ENCODE measurements at regions not wholly inside any gene's neighbourhood (a gene's known extent, or its start where the extent isn't known, plus 50 kb on each side); places are given as distances from the start of the nearest gene placed in this dataset.
"Not testable (repeated sequence)": the region's sequence is repeated elsewhere in the genome, so short reads cannot be mapped to it uniquely, and the experiment has no call there.

DNA sequence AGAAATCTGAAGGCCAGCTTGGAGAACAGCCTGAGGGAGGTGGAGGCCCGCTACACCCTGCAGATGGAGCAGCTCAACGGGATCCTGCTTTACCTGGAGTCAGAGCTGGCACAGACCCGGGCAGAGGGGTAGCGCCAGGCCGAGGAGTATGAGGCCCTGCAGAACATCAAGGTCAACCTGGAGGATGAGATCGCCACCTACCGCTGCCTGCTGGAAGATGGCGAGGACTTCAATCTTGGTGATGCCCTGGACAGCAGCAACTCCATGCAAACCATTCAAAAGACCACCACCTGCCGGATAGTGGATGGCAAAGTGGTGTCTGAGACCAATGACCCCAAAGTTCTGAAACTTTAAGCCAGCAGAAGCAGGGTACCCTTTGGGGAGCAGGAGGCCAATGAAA lies 318.4 kb downstream of the ZFHX3 start:
- H3K27me3 Mint-ChIP-seq (ENCODE audit: low read depth); DNase-seq; H3K4me3 Mint-ChIP-seq; H3K36me3 Mint-ChIP-seq (ENCODE audit: insufficient read depth); H3K4me1 Mint-ChIP-seq (ENCODE audit: low read depth); ATAC-seq: not testable (repeated sequence)
- H3K9me3 Mint-ChIP-seq: peaks cover 14% of the 10 kb centered on the region

DNA sequence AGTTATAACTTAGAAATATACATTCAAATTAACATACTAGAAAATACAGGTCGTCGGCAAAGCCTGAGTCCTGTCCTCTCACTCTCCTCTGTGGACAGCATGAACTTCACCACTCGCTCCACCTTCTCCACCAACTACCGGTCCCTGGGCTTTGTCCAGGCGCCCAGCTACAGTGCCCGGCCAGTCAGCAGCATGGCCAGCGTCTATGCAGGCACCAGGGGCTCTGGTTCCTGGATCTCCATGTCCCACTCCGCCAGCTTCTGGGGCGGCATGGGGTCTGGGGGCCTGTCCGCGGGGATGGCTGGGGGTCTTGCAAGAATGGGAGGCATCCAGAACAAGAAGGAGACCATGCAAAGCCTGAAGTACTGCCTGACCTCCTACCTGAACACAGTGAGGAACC lies 319.4 kb downstream of the ZFHX3 start:
- H3K27me3 Mint-ChIP-seq (ENCODE audit: low read depth): no peaks in the 10 kb centered on the region
- peaks cover 10% of the 10 kb centered on the region for H3K9me3 Mint-ChIP-seq
- H3K4me3 Mint-ChIP-seq: no peak overlapping the region
- no peaks in the 10 kb centered on the region for H3K36me3 Mint-ChIP-seq (ENCODE audit: insufficient read depth)
- no peak for ATAC-seq
- no peak for DNase-seq
- no peaks in the 10 kb centered on the region for H3K4me1 Mint-ChIP-seq (ENCODE audit: low read depth)

DNA sequence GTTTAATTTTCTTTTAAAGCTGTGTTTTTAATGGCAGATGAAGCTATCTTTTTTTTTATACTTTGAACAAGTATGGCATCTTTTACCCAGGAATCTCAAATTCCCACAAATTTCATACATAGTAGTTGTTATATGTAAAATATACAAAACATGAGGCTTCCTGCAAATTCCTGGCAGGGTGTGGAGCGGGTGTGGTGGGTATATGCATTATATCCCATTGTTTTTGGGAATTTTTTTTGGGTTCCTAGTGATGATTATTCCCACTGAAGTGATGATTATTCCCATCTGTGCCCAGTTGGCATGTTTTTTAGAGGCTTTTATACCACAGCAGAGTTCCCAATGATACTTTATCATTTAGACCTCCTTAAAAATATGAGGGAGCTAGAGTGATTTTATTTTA lies 320.4 kb downstream of the ZFHX3 start:
- Mint-ChIP-seq H3K4me3 (no peak overlapping the region), H3K27me3 (ENCODE audit: low read depth) (no peaks in the 10 kb centered on the region), H3K4me1 (ENCODE audit: low read depth) (no peaks in the 10 kb centered on the region), H3K9me3 (peaks cover 6% of the 10 kb centered on the region), H3K36me3 (ENCODE audit: insufficient read depth) (no peaks in the 10 kb centered on the region)
- no peak for ATAC-seq
- no peak for DNase-seq

DNA sequence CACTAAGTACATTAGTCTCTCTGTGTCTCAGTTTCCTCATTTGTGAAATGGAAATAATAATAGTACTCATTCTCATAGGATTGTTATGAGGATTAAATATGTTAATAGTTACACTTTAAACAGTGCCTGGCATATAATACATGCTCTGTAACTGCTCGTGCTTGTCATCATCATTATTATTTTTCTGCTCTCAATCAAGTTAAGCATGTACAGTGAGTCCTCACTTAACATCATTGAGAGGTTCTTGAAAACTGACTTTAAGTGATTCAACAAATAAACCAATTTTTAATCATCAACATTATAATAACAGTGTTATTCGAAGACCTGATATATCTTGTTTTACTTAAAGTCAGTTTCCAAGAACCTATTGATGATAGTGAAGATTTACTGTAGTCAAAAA lies 322.3 kb downstream of the ZFHX3 start:
- no peak for ATAC-seq
- DNase-seq: no peak
- Mint-ChIP-seq H3K9me3 (no peaks in the 10 kb centered on the region), H3K27me3 (ENCODE audit: low read depth) (no peaks in the 10 kb centered on the region), H3K36me3 (ENCODE audit: insufficient read depth) (no peaks in the 10 kb centered on the region), H3K4me1 (ENCODE audit: low read depth) (no peaks in the 10 kb centered on the region), H3K4me3 (no peak overlapping the region)

DNA sequence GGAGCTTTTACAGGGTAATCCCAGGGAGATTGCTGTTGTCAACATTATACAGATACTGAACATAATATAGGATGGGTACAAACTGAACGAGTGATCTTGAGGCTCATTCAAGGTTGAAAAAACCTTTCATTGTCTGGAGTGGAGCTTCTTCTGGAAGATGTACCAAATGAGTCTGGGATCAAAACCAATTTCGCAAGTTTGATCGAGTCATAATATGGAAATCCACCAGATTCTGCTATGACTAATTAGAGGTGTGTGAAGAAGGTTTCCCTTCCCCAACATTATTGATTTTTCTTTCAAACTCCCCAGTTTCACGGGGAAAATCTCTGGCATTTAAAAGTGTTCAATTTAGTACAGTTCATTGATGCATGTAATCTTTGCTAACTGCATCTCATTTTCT lies 324.1 kb downstream of the ZFHX3 start:
- H3K4me3 Mint-ChIP-seq: no peak overlapping the region
- ATAC-seq (no peak), DNase-seq (no peak)
- H3K36me3 Mint-ChIP-seq (ENCODE audit: insufficient read depth): no peaks in the 10 kb centered on the region
- H3K9me3 Mint-ChIP-seq: no peaks in the 10 kb centered on the region
- H3K4me1 Mint-ChIP-seq (ENCODE audit: low read depth): no peaks in the 10 kb centered on the region
- H3K27me3 Mint-ChIP-seq (ENCODE audit: low read depth): no peaks in the 10 kb centered on the region

DNA sequence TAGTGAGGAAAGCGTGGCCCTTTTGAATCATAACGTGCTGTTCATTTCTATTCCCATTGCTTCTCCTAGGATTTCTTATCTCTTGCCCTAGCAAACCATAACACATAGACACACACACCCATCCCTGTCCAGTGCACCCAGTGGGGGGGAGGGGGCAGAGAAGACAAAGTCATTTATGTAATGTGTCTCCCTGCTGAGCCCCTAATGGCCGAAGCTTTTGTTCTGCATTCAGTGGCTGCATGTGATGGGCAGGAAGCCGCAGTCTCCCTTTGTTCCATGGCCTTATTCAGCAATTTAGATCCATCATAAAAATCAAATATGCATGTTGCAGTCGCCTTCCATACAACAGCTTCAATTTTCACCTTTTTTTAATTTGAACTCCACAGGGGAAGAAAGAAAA lies 325.4 kb downstream of the ZFHX3 start:
- DNase-seq (no peak), ATAC-seq (no peak)
- Mint-ChIP-seq H3K9me3 (no peaks in the 10 kb centered on the region), H3K27me3 (ENCODE audit: low read depth) (no peaks in the 10 kb centered on the region), H3K4me3 (no peak overlapping the region), H3K4me1 (ENCODE audit: low read depth) (no peaks in the 10 kb centered on the region), H3K36me3 (ENCODE audit: insufficient read depth) (no peaks in the 10 kb centered on the region)

DNA sequence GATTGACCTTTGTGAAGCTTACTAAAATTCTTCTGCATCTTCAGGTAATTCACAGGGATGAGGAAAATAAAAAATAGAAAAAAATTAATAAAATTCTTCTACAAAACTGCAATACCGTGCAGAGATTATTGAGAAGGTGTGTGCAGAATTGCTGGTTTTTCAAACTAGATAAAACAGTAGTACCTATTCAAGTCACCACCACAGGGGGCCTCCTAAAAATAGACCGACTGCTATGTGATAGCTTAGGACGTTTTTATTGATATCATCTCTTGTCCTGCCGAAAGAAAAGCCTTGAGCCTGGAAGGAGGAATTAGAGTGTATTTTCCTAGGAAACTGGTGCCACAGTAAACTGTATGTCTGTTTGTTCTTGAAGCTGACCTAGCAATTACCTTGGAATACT lies 325.9 kb downstream of the ZFHX3 start:
- H3K9me3 Mint-ChIP-seq: no peaks in the 10 kb centered on the region
- no peaks in the 10 kb centered on the region for H3K4me1 Mint-ChIP-seq (ENCODE audit: low read depth)
- no peaks in the 10 kb centered on the region for H3K27me3 Mint-ChIP-seq (ENCODE audit: low read depth)
- no peak for ATAC-seq
- no peaks in the 10 kb centered on the region for H3K36me3 Mint-ChIP-seq (ENCODE audit: insufficient read depth)
- H3K4me3 Mint-ChIP-seq: no peak overlapping the region
- DNase-seq: no peak

DNA sequence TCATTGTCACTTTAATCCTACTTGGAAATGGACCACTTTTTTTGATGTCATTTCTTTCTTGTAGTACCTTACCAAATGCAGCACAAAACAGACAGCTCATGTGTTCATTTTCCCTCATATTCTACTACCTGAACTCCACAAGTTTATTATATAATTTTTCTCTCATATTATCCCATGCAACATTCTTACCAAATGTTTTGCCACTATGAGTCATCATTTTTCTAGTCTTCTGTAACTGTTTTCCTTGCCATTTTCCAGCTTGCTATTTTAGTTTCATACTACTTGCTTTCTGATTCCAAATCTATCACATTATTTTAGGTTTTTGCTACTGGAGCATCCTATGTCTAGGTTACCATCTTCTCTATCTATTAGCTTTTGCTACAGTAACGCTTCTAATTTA lies 332.7 kb downstream of the ZFHX3 start:
- no peaks in the 10 kb centered on the region for H3K27me3 Mint-ChIP-seq (ENCODE audit: low read depth)
- no peak overlapping the region for H3K4me3 Mint-ChIP-seq
- ATAC-seq (no peak), DNase-seq (no peak)
- H3K9me3 Mint-ChIP-seq: peaks cover 40% of the 10 kb centered on the region
- H3K4me1 Mint-ChIP-seq (ENCODE audit: low read depth): no peaks in the 10 kb centered on the region
- peaks cover 25% of the 10 kb centered on the region for H3K36me3 Mint-ChIP-seq (ENCODE audit: insufficient read depth)

DNA sequence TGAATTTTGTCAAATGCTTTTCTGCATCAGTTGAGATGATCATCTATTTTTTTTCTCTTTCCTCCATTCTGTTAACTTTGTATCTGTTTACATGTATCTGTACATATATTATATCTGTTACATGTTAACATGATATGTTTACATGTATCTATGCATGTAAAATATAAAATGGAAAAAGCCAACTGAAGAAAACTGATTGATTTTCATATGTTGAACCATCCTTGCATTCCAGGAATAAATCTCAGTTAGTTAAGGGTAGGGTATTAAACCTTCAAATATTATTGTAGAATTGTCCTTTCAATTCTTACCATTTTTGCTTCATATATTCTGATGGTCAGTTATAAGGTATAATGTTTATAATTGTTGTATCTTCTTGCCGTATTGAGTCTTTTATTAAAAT lies 336.1 kb downstream of the ZFHX3 start:
- Mint-ChIP-seq H3K4me3 (no peak overlapping the region), H3K9me3 (peaks cover 48% of the 10 kb centered on the region), H3K36me3 (ENCODE audit: insufficient read depth) (peaks cover 25% of the 10 kb centered on the region), H3K27me3 (ENCODE audit: low read depth) (no peaks in the 10 kb centered on the region), H3K4me1 (ENCODE audit: low read depth) (no peaks in the 10 kb centered on the region)
- no peak for DNase-seq
- no peak for ATAC-seq

DNA sequence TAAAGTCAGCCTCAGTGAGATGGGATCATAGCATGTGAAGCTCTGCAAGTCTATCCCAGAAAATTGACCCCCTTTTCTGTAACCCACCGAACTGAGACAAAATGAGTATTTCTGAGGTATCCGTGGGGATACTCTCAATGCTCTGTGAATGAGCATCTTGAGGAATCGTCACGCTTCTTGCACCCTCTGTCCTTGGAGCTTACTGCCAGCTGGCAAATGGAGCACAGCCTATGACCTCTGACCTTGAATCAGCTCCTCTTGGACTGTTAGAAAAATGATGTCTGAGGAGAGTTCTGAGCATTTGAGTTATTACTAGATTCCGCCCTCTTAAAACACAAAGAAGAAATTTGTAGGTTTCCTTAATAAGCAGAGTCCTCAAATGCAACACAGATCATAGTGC lies 342.1 kb downstream of the ZFHX3 start:
- DNase-seq (no peak), ATAC-seq (no peak)
- Mint-ChIP-seq H3K9me3 (peaks cover 10% of the 10 kb centered on the region), H3K4me1 (ENCODE audit: low read depth) (no peaks in the 10 kb centered on the region), H3K4me3 (no peak overlapping the region), H3K27me3 (ENCODE audit: low read depth) (no peaks in the 10 kb centered on the region), H3K36me3 (ENCODE audit: insufficient read depth) (no peaks in the 10 kb centered on the region)

DNA sequence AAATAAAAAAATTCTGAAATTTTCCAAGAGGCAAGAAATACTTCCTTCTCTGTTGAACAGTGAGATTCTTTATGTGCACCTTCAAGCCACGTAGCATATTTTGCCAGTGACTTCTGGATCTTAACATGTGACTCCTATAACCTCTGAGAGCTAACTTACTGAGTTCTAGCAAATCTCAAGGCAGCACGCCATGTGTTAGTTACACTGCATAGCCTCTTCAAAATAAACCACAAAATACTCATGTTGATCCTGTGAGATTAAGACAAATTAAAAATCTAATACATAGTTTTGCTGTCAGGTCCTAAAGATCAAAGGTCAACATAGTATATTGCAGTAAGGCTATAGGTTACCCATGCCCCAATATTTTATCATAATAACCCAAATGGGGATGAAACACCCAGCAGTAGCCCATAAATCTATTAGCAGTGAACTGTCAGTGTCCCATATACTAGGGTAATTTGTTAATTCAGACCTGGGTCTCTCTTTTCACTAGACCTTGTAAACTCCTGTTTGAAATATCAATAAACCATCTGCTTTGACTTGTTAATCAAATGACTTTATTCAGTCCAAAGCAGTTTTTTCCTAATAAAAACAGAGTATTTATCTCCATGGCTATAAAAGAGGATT lies 343.1 kb downstream of the ZFHX3 start:
- Mint-ChIP-seq H3K9me3 (peaks cover 5% of the 10 kb centered on the region), H3K4me3 (no peak overlapping the region), H3K27me3 (ENCODE audit: low read depth) (no peaks in the 10 kb centered on the region), H3K36me3 (ENCODE audit: insufficient read depth) (no peaks in the 10 kb centered on the region), H3K4me1 (ENCODE audit: low read depth) (no peaks in the 10 kb centered on the region)
- no peak for ATAC-seq
- DNase-seq: no peak

DNA sequence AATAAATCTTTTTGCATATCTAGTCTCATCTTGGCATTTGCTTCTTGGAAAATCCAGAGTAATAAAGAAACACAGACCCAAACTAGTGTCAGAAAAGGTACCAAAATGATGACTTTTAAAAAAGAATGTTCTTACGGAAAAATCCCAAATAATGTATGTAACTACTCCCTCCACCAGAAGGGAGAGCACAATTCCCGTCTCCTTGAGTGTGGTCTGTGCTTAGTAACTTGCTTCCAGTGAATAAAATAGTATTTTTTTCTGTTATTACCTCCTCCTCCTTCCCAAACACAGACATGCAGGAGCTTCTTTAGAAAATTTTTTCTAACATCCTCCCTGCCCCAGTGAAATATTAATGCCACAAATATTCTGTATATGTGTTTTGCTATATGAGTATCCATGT lies 358.1 kb downstream of the ZFHX3 start:
- H3K4me3 Mint-ChIP-seq: no peak overlapping the region
- H3K9me3 Mint-ChIP-seq: peaks cover 4% of the 10 kb centered on the region
- no peaks in the 10 kb centered on the region for H3K36me3 Mint-ChIP-seq (ENCODE audit: insufficient read depth)
- H3K27me3 Mint-ChIP-seq (ENCODE audit: low read depth): no peaks in the 10 kb centered on the region
- ATAC-seq (no peak), DNase-seq (no peak)
- H3K4me1 Mint-ChIP-seq (ENCODE audit: low read depth): no peaks in the 10 kb centered on the region

DNA sequence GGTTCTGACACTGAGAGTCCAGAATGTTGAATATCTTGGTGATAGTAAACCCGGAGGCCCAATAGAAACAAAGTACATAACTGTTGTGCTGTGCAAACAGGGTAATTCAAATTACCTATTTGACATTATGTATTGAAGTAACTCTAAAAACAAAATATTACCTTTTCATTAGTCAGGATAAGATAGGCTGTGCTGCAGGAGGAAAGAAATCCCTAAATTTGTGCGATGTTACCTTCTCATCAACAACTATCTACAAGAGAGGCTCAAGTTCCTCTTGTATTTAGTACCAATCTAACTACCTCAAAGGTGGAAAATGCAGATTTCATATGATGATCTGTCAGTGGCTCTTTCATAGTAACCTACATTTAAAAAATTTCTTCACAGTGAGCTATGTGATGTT lies 367.2 kb downstream of the ZFHX3 start:
- no peaks in the 10 kb centered on the region for H3K36me3 Mint-ChIP-seq (ENCODE audit: insufficient read depth)
- H3K9me3 Mint-ChIP-seq: peaks cover 3% of the 10 kb centered on the region
- no peak for ATAC-seq

DNA sequence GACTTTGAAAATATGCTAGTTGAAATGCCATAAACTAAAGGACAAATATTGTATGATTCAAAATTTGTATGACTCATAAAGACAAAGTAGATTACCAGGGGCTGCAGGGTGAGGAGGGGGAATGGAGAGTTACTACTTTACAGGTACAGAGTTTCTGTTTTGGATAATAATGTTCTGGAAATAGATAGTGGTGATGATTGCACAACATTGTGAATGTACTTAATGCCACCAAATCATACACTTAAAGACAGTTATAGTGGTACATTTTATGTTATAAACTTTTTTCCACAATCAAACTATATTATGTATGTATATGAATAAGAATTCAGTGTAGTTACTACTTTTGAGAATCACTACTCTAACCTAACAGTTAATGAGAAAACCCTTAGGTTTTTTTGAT lies 368.1 kb downstream of the ZFHX3 start:
- Mint-ChIP-seq H3K9me3 (peaks cover 3% of the 10 kb centered on the region), H3K4me3 (no peak overlapping the region), H3K4me1 (ENCODE audit: low read depth) (no peaks in the 10 kb centered on the region), H3K27me3 (ENCODE audit: low read depth) (no peaks in the 10 kb centered on the region), H3K36me3 (ENCODE audit: insufficient read depth) (no peaks in the 10 kb centered on the region)
- DNase-seq (no peak), ATAC-seq (no peak)

More for the DNA sequence above, 367.2 kb downstream of the ZFHX3 start:
- no peaks in the 10 kb centered on the region for H3K4me1 Mint-ChIP-seq (ENCODE audit: low read depth)
- DNase-seq: no peak
- no peak overlapping the region for H3K4me3 Mint-ChIP-seq
- no peaks in the 10 kb centered on the region for H3K27me3 Mint-ChIP-seq (ENCODE audit: low read depth)

DNA sequence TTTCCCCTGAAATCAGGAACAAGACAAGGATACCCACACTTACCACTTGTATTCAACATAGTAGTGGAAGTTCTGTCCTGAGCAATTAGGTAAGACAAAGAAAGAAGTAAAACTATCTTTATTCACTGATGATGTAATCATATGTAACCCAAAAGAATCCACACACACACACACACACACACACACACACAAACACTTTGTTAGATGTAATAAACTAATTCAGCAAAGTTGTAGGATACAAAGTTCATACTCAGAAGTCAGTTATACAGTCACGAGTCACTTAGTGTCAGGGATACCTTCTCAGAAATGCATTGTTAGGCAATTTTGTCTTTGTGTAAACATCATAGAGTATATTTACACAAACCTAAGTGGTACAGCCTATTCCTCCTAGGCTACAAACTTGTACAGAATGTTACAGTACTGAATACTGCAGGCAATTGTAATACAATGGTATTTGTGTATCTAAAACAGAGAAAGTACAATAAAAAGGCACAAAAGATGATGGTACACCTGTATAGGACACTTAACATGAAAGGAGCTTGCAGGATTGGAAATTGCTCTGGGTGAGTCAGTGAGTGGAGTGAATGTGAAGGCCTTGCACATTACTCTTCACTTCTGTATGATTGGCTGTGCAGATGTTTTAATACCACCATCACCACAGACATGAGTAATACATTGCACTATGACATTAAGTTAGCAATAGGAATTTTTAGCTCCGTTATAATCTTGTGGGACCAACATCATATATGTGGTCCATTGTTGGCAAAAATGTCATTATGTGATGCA lies 370.1 kb downstream of the ZFHX3 start:
- no peaks in the 10 kb centered on the region for H3K36me3 Mint-ChIP-seq (ENCODE audit: insufficient read depth)
- H3K4me1 Mint-ChIP-seq (ENCODE audit: low read depth): no peaks in the 10 kb centered on the region
- ATAC-seq (no peak), DNase-seq (no peak)
- peaks cover 8% of the 10 kb centered on the region for H3K9me3 Mint-ChIP-seq
- no peaks in the 10 kb centered on the region for H3K27me3 Mint-ChIP-seq (ENCODE audit: low read depth)
- H3K4me3 Mint-ChIP-seq: no peak overlapping the region

Measured in activated T-cell treated with anti-CD3 and anti-CD28 coated beads, Interleukin-2, amount 50 U/mL, for 4 hours (primary cell).